ENCODE measurements at regions not wholly inside any gene's neighbourhood (a gene's known extent, or its start where the extent isn't known, plus 50 kb on each side); places are given as distances from the start of the nearest gene placed in this dataset.
"Not testable (repeated sequence)": the region's sequence is repeated elsewhere in the genome, so short reads cannot be mapped to it uniquely, and the experiment has no call there.

DNA sequence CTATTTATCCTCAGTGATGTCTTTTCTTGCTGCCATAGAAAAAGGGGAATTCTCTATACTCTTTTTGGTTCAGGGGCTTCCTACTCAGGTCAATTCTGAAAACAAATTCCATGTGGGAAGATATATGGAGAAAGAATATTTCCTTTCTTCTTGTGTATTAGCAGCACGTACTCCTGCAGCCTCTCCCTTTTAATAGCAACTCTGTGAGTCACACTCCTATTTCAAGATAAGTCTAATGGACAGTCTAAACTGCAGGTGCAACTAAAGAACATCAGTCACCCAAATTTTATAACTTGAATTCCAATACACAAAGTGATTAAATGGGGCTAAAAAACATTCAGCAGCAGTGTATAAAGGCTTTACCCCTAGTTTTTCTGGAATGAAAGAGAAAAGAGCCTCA, 942.2 kb downstream of the CNTNAP5 start:
- DNase-seq (ENCODE audit: low read depth, low spot score): no peak

DNA sequence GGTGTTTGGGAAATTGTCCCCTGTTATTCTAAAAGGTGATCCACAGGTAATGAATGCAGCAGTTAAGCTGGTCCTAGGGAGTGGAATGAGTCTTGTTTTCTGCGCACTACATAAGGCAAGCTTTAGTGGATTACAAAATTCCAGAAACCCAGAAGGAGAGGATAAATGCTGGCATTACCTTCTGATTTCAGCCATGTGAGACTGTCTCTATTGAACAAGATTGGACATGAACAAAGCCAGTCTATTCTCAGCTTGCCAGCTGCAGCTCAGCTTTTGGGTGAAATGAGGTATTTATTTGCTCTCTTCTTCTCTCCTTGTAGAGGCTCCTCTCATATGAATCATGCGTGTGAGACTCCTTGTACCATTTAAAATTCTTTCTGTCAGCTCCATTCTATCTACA, 944.9 kb downstream of the CNTNAP5 start:
- DNase-seq (ENCODE audit: low read depth, low spot score): no peak

DNA sequence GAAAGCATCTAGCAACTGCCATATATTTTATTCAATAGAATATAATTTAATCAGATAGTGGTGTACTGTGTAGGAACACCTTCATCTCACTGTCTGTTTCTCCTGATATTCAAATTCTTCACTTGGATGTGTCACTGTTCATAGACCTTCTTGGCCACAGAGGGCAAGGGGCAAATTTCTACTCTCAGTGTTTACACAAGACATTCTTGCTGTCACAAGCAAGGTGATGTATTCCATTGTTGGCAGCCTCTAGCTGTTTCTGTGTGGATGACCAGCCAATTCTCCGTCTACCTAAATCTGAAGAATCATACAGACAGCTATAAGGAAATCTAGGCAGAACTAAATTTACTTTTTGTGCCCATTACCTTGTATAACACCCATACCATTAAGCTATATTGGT, 948.3 kb downstream of the CNTNAP5 start:
- DNase-seq (ENCODE audit: low read depth, low spot score): no peak

DNA sequence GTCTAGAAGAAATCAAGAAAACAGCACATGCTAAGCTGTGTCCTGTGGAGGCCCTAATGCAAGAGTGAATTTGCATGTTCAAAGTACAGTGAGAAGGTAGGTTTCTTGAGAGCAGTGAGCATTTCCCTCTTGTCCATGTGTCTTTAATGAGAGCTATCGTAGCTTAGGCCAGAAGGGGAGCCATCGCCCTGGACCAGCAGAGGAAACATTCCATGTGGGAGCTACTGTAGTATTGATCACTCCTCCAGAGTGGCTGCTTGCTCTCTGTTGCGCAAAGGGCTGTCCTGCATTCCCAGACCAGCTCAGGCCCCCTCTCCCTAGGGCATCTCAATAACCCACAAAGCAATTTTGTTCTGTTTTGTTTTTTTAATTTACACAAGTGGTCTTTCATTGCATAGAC, 950.1 kb downstream of the CNTNAP5 start:
- no peak for DNase-seq (ENCODE audit: low read depth, low spot score)

DNA sequence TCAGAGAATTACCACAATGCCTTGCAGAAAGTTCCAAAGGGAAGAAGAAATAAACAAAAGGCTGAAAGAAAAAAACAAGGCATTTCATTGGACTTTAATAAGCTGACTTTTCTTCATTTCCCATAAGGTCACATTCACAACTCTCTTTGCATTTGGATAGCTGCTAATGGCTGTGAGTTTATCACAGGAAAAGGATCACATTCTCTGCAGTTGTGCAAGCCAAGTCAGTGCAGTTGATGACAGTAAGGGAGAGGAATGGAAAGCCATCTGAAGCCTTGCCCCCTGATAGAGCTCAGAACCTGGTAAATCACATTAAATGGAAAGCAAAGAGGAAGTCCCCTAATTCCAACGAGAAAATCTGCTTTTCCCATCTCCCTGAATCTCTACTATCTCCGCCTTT, 950.6 kb downstream of the CNTNAP5 start:
- DNase-seq (ENCODE audit: low read depth, low spot score): no peak

DNA sequence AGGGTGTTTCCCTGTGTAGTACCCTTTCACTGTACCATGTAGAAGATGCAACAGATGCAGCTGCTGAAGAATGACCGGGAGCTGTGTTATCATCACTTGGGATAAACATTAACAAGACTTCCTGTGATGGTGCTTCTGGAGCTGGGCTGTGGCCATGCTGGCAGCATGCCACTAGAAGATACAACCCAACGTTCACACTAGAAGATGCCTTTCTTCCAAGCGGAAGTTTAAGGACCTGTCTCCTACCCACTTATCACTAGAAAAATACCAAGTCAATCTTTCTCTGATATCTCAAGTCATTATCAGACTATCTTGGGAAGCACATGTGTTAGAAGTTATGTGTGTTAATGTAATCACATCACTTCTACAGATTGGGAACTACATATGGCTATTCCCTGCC, 953.5 kb downstream of the CNTNAP5 start:
- DNase-seq (ENCODE audit: low read depth, low spot score): no peak

DNA sequence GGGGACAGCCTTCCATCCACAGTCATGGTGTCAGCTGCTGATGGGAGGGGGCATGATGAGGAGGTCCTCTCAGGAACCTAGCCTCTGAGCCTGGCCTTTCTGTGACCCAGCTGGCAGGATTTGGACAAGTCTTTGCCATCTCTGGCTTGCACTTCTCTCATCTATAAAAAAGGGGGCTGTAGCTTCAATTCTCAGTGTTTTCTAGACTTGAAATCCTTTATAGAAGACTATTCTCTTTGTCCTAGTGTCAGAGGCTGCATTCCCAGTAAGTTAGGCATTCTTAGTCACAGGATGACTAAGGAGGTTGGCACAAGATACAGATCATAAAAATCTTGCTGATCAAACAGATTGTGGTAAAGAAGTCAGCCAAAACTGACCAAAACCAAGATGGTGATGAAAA, 958.5 kb downstream of the CNTNAP5 start:
- no peak for DNase-seq (ENCODE audit: low read depth, low spot score)

DNA sequence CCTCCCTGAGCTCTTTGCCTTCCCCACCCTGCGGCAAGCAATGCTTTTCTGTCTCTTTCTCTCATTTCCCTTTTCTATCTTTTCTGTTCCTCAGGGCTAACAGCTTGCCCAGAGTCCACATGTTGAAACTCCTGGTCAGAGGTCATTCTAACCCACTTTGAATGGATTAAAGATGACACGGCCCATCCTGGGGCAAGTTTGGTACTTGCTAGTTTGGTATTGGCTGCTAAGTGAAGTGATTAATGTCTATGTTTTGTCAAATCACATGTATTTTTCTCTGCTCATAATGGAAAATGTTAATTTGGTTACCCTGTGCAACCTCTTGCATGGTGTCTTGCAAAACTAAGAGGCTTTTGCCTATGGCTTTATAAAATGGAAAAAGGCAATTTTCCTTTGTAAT, 960.2 kb downstream of the CNTNAP5 start:
- DNase-seq (ENCODE audit: low read depth, low spot score): no peak

DNA sequence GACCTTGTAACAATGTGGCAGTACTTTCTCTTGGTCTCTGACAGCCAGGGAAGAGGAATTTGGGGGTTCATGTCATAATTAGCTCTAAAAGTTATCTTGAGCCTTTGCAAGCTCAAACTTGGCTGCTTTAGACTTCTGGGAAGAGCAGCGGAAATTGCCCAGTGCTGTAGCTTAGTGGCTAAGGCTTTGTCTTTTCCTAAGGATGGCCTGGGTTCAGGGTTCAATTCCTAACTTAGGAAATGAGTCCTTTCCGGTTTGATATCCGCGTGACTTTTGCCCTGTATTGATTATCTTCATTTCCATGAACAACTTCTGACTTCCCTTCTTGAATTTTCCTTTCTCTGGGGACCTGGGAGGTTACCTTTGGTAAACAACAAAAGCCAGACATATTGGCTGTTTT, 961.0 kb downstream of the CNTNAP5 start:
- no peak for DNase-seq (ENCODE audit: low read depth, low spot score)

DNA sequence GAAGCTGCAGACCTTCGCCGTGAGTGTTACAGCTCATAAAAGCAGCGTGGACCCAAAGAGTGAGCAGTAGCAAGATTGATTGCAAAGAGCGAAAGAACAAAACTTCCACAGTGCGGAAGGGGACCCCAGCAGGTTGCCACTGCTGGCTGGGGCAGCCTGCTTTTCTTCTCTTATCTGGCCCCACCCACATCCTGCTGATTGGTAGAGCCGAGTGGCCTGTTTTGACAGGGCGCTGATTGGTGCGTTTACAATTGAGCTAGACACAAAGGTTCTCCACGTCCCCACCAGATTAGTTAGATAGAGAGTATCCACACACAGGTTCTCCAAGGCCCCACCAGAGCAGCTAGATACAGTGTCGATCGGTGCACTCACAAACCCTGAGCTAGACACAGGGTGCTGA, 961.8 kb downstream of the CNTNAP5 start:
- DNase-seq (ENCODE audit: low read depth, low spot score): not testable (repeated sequence)

DNA sequence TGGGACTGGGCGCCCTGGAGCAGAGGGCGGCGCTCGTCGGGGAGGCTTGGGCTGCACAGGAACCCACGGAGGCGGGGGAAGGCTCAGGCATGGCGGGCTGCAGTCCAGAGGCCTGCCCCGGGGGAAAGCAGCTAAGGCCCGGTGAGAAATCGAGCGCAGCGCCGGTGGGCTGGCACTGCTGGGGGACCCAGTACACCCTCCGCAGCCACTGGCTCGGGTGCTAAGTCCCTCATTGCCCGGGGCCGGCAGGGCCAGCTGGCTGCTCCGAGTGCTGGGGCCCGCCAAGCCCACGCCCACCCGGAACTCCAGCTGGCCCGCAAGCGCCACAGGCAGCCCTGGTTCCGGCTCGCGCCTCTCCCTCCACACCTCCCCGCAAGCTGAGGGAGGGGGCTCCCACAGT, 962.3 kb downstream of the CNTNAP5 start:
- not testable (repeated sequence) for DNase-seq (ENCODE audit: low read depth, low spot score)

DNA sequence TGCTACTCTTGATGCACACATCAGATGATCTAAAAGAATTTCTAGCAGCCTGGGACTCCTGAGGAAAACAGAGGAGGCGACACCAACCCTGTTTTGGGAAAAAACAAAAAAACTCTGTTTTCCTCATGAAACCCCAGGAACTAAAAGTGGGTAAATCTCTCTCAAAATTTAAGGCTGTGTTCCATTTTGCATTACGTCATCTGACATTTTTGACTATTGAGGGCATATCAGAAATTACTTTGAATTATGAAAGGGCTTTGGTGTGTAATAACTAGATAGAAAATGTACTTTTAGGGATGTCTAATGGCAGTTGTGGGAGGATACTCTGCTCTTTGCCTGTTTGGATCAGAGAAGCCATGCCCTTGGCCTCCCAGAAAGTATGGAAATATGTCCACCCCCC, 963.0 kb downstream of the CNTNAP5 start:
- DNase-seq (ENCODE audit: low read depth, low spot score): no peak

DNA sequence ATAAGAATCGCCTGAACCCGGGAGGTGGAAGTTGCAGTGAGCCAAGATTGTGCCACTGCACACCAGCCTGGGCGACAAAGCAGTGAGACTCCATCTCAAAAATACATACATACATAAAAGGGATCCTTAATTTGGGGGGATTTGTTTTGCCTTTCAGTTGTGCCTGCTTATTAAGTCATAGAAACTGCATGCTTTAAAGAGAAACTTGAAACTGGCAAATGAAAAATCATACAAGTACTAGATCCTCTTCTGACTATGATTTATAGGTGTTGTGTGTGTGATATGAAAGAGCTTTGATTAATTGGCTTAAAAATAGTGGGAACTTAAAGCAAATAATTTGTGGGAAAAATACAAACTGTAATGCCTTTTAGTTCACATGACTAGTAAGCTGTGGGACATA, 963.7 kb downstream of the CNTNAP5 start:
- DNase-seq (ENCODE audit: low read depth, low spot score): no peak

DNA sequence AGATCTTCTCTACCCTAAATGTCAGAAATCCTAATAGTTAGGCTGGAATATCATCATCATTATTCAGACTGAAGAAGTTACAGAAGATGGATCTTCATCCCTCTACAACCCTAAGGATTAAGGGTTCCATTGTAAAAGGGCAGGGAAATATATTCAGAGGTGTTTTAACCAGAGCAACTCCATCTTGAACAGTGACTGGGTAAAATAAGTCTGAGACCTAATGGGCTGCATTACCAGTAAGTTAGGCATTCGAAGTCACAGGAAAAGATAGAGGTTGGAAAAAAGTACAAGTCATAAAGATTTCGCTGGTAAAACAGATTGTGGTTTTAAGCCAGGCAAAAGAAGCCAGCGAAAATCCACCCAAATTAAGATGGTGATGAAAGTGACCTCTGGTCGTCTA, 968.7 kb downstream of the CNTNAP5 start:
- DNase-seq (ENCODE audit: low read depth, low spot score): no peak

DNA sequence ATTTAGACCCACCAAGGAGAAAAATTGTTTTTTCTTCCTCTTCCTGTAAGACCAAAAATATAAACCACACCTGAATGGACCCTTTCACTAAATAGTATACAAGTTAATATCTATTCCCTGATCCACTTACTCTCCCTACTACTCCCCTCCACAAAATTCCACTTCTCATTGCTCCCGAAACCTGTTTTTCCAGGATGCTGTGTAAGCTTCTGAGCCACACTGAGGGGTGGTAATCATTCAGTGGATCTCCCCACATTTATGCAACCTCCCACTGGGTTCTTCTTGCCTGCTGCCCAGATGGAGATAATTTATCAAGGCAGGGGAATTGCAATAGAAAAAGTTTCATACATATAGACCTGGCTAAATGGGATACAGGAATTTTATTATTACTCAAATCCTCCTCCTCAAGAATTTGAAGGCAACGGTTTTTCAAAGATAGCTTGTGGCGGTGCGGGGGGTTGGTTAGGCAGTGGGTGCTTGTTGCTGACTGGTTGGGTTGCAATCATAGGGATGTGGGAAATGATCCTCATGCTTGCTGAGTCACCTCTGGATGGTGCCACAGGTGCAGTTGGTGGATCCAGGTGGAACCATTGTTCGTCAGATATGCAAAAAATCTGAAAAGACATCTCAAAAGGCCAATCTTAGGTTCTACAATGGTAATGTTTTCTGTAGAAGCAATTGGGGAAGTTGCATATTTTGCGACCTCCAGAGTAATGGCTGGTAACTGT, 970.3 kb downstream of the CNTNAP5 start:
- DNase-seq (ENCODE audit: low read depth, low spot score): no peak

DNA sequence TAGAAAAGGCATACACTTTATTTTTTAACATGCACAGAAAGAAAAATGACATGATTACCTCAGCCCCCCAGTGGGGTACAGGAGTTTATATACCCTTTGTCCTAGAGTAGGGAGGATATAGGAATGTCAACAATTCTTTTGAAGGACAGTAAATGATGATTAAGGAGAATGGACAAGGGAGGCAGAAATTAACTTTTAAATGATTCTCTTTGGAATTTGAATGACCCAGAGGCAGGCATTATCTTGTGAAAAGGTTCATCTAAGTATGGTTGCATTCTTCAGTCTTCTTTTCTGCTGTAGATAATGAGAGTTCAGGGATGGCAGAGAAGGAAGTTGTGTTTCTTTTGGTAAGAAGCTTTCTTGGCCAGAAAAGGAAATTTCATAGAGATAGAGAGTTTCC, 971.3 kb downstream of the CNTNAP5 start:
- no peak for DNase-seq (ENCODE audit: low read depth, low spot score)

DNA sequence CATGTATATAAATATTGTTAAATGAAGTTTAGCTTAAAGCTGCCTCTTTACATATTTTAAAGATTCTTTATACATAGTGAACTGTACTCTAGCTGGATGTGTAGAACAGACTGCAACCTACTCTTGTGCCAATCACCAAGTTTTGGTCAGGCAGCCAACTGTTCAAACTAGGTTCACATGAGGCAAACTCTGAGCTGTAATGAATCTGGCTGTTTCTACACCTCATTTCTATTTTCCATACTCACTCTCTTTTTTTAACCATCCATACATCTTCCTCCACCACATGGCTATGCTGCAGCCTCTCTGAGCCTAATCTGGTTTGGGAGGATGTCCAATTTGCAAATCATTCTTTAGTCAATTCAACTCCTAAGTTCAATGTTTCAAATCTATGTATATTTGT, 974.8 kb downstream of the CNTNAP5 start:
- no peak for DNase-seq (ENCODE audit: low read depth, low spot score)

DNA sequence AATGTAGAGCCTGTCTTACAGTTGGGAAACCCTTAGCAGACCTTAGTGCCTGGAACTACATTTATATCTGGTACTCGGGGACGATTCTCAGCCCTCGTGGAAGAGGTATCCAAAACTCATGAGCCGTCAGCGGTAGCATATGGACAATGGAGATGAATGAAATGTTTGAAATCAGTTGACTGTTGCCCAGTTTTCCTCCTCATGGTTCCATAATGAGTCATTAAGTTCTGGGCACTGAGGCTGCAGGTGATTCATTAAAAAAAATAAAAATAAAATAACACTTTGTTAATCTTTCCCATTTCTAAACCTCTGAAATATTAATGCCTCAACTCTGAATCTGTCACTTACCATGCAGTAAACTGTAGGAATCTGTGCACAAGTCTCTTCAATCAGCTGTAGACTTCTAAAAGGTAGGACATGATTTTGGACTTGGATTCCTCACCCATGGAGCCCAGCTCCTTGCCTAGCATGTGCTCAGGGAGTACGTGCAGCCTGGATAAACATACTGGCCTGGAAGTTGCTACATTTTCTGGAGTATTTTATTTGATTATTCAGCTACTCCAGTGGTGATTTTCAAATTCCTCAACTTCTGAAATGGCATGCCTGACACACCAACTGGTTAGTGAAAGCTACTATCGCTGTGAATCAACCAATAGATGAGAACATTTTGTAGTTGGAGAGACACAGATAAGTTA, 979.2 kb downstream of the CNTNAP5 start:
- DNase-seq (ENCODE audit: low read depth, low spot score): no peak

DNA sequence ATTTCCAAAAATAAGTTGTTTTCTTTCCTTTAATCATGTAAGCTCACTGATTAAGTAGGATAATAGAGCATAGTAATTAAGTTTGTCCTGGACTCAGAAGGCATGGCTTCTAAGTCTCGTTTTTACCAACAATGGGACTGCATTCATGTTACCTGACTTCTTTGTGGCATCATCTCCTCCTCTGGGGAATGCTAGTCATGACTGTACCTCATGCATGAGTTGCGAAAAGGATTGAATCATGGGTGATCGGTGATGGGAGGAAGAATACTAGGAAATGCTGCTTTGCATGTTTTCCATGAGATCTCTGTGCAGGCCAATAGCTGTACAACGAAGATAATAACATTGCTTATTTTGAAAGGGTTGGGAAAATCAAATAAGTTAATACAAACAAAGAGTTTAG, 981.6 kb downstream of the CNTNAP5 start:
- DNase-seq (ENCODE audit: low read depth, low spot score): no peak

DNA sequence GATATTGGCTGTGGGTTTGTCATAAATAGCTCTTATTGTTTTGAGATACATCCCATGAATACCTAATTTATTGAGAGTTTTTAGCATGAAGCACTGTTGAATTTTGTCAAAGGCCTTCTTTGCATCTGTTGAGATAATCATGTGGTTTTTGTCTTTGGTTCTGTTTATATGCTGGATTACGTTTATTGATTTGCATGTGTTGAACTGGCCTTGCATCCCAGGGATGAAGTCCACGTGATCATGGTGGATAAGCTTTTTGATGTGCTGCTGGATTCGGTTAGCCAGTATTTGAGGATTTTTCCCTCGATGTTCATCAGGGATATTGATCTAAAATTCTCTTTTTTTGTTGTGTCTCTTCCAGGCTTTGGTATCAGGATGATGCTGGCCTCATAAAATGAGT, 1003.6 kb downstream of the CNTNAP5 start:
- DNase-seq (ENCODE audit: low read depth, low spot score): not testable (repeated sequence)

DNA sequence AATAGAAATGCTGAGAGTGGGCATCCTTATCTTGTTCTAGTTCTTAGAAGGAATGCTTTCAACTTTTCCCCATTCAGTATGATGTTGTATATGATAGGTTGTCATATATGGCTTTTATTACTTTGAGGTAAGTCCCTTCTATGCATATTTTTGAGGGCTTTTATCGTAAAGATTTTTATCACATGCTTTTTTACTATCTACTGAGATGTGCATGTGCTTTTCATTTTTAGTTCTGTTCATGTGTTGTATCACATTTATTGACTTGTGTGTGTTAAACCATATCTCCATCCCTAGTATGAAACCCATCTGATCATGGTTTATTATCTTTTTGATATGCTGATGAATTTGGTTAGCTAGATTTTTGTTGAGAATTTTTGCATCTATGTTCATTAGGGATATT, 1008.8 kb downstream of the CNTNAP5 start:
- DNase-seq (ENCODE audit: low read depth, low spot score): no peak

DNA sequence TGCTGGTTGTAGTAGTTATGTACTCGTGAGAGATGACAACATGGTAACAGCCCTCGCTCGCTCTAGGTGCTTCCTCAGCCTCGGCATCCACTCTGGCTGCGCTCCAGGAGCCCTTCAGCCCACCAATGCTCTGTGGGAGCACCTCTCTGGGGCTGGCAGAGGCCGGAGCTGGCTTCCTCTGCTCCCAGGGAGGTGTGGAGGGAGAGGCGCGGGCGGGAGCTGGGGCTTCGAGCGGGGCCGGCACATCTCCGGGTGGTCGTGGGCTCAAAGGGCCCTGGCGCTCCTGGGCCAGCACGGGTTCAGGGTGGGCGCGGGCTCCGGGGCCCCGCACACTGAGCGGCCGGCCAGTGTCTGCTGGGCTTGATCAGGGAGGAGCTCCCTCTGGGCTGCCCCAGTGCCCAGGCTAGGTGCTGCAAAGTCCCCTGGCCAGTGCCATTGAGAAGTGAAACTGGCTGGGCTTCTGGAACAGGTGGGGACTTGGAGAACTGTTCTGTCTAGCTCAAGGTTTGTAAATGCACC, 1012.1 kb downstream of the CNTNAP5 start:
- no peak for DNase-seq (ENCODE audit: low read depth, low spot score)

DNA sequence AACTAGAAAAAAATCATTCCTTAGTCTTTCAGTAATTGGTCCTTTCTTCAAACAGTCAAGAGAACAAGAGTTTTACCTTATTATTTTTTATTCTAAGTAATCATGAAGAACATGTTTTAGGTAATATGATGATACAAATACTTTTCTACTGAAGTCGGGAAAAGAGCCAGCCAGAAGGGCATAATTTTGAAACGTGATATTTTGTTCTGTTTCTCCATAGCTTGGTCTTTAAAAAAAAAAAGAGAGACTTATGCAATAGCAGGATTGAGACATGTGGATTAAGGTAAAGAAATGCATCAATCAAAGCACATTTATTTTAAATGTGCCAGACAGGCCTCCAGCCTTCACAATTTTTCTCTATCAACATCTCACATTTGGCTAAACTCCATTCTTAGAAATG, 1016.8 kb downstream of the CNTNAP5 start:
- DNase-seq (ENCODE audit: low read depth, low spot score): no peak
